ENCODE measurements at regions not wholly inside any gene's neighbourhood (a gene's known extent, or its start where the extent isn't known, plus 50 kb on each side); places are given as distances from the start of the nearest gene placed in this dataset.

- H3K4me3 ChIP-seq (ENCODE audit: low read length): no peak overlapping the region
- DNase-seq (ENCODE audit: low read depth): peak; percentile 82
- TF ChIP-seq CTCF (IDR thresholded peaks at IDR 0.05; ENCODE audit: insufficient read depth, low read depth, low read length, missing control alignments): no peak
Measured at GRCh38 chr5:155082401-155082800, 68.8 kb downstream of the KIF4B start.

GRCh38 chr5:155085282-155085989, 71.9 kb downstream of the KIF4B start:
- TF ChIP-seq CTCF (IDR thresholded peaks at IDR 0.05; ENCODE audit: insufficient read depth, low read depth, low read length, missing control alignments): no peak
- peak; percentile 97 for DNase-seq (ENCODE audit: low read depth)

GRCh38 chr5:155087036-155087435, 73.5 kb downstream of the KIF4B start:
- no peak for TF ChIP-seq CTCF (IDR thresholded peaks at IDR 0.05; ENCODE audit: insufficient read depth, low read depth, low read length, missing control alignments)
- peak; percentile 77 for DNase-seq (ENCODE audit: low read depth)
- H3K4me3 ChIP-seq (ENCODE audit: low read length): no peak overlapping the region

More at GRCh38 chr5:155085282-155085989, 71.9 kb downstream of the KIF4B start:
- H3K4me3 ChIP-seq (ENCODE audit: low read length): no peak overlapping the region

DNA sequence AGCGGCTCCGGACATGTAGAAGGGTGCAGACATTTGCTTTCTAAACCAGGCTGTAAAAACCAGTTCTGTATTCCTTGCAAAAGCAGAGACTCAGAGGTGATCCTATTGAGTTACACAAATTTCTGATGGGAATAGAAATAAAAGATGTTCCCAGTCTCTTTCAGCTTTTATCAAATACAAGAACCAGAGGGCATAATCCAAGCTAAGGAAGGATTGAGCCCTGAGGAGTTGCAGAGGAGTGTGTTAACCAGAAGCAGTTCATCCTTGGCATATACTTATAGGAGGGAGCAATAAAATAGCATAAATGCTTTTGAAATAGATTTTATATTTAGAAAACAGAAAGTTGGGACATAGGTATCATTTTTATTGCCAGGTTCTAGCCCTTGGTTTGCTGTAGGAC, 75.3 kb downstream of the KIF4B start:
- TF ChIP-seq CTCF (IDR thresholded peaks at IDR 0.05; ENCODE audit: insufficient read depth, low read depth, low read length, missing control alignments): no peak
- DNase-seq (ENCODE audit: low read depth): no peak

DNA sequence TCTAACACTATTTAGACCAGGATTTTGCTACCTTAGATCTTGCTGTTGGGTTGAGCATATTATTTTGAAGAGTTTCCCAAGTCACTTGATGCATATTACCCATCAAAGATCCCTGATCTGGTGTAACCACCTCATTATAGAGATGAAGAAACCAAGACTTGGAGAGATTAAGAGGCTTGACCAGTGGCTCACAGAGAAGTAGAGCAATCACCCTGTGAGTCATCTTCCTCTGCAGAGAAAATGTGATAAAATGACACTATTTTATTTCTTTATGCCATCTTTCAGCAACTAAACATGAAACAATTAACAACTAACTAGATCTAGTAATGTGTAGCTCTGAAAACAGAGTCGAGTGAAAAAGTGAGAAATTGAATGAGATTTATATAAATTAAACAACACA, 76.1 kb downstream of the KIF4B start:
- H3K4me3 ChIP-seq (ENCODE audit: low read length): no peak overlapping the region
- peak; percentile 35 for DNase-seq (ENCODE audit: low read depth)
- no peak for TF ChIP-seq CTCF (IDR thresholded peaks at IDR 0.05; ENCODE audit: insufficient read depth, low read depth, low read length, missing control alignments)

More for the DNA sequence above, 75.3 kb downstream of the KIF4B start:
- H3K4me3 ChIP-seq (ENCODE audit: low read length): no peak overlapping the region

DNA sequence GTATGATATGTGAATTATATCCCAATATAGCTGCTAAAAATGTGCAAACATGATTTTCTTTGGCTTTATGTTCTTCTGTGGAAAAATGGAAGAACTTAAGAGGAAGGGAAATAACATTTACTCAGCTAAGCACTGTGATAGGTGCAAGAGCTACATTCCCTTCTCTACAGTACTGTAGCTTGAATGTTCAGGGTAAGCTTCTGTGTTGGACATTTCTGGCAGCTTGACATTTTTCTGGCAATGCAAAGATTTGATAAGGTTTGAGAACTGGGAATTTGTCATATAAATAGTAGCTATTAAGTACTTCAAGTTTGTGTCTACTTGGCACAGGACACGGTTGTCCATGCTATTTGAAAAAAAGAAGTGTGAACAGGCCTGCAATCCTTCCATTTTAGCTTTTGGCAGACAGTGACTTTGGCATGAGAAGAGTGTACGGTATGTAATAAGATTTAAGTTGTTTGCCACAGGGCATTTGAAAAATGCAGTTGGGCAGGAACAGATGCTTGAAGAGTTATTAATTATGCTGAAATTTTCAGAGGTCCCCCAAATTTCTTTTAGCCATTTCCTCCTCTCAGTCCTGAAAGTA, 77.6 kb downstream of the KIF4B start:
- no peak overlapping the region for H3K4me3 ChIP-seq (ENCODE audit: low read length)
- no peak for TF ChIP-seq CTCF (IDR thresholded peaks at IDR 0.05; ENCODE audit: insufficient read depth, low read depth, low read length, missing control alignments)
- DNase-seq (ENCODE audit: low read depth): peak; percentile 45
